PC-3 (cell line): ENCODE measurements at regions not wholly inside any gene's neighbourhood (a gene's known extent, or its start where the extent isn't known, plus 50 kb on each side); places are given as distances from the start of the nearest gene placed in this dataset.

Source experiments
- CTCF ChIP-seq: fragments of 300-600 bp; sonication (generic); conservative IDR thresholded peaks from 2 replicates; pipeline ENCODE4 v1.5.1; 2017; ENCODE audit warnings: antibody characterized with exemption, low read depth, mild to moderate bottlenecking, low read length
- EZH2 ChIP-seq: fragments of 300-600 bp; sonication (generic); IDR thresholded peaks from one replicate; pipeline ENCODE4 v1.6.1; 2017; ENCODE audit warnings: antibody characterized with exemption, mild to moderate bottlenecking, low read length; ENCODE audit not compliant: unreplicated experiment
- EZH2phosphoT487 ChIP-seq: fragments of 300-600 bp; sonication (generic); IDR thresholded peaks from 2 replicates; pipeline ENCODE4 v1.6.1; 2018; ENCODE audit warnings: mild to moderate bottlenecking, antibody characterized with exemption, low read length, borderline replicate concordance

GRCh38 chr5:91816681-91817080 is 433.6 kb upstream of the ARRDC3 start:
- no peak for TF ChIP-seq CTCF
- TF ChIP-seq EZH2 = no peak
- TF ChIP-seq EZH2phosphoT487 = no peak
